ENCODE measurements at regions not wholly inside any gene's neighbourhood (a gene's known extent, or its start where the extent isn't known, plus 50 kb on each side); places are given as distances from the start of the nearest gene placed in this dataset.

DNA sequence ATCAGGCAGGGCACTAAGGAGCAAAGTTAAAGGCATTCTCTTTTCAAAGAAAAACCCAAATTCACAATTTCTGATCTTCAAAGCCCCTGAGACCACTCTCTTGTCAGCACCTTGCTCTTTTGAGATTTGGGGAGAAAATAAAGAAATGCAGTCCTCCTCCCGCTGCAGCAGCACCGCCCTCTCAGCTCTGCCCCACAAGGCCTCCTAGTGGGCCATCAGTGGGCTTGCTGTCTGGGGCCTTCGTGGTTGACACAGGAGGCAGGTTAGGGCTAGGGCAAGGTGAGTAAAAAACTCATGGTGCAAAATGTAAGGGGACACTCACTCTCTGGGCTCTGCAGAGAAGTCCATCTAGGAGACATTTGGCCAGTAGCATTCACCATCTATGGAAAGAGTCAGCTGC, 67.4 kb upstream of the CTTNBP2NL start:
- Histone ChIP-seq H3K27ac (ENCODE audit: insufficient read depth, low read length) (no peak overlapping the region), H3K4me2 (ENCODE audit: extremely low read depth, insufficient read depth, low read length) (no peak overlapping the region), H3K4me1 (ENCODE audit: control insufficient read depth, extremely low read depth, insufficient read depth, low read length) (no peaks in the 10 kb centered on the region), H3K27me3 (ENCODE audit: control insufficient read depth, insufficient read depth, low read length) (peaks cover 17% of the 10 kb centered on the region), H3K9ac (ENCODE audit: insufficient read depth, low read length) (no peak overlapping the region), H3K9me3 (ENCODE audit: control insufficient read depth, insufficient read depth, low read depth, low read length) (no peaks in the 10 kb centered on the region), H2AFZ (ENCODE audit: low read length) (no peak overlapping the region), H3K79me2 (ENCODE audit: control insufficient read depth, insufficient read depth, low read length) (no peaks in the 10 kb centered on the region), H4K20me1 (ENCODE audit: control insufficient read depth, extremely low read depth, insufficient read depth, low read length) (no peaks in the 10 kb centered on the region), H3K36me3 (ENCODE audit: control insufficient read depth, insufficient read depth, low read length) (no peaks in the 10 kb centered on the region), H3K4me3 (replicated peaks in 1 of 4; ENCODE audit: control extremely low read depth in 1 of 4, insufficient read depth in 1 of 4, low read depth in 3 of 4, low read length in 4 of 4) (no peak overlapping the region)
- DNase-seq (ENCODE audit: low read depth in 2 of 2) = no peak
- no peak for TF ChIP-seq EZH2 (IDR thresholded peaks at IDR 0.05; ENCODE audit: low read length, missing control alignments)
- TF ChIP-seq, protein P1, sequence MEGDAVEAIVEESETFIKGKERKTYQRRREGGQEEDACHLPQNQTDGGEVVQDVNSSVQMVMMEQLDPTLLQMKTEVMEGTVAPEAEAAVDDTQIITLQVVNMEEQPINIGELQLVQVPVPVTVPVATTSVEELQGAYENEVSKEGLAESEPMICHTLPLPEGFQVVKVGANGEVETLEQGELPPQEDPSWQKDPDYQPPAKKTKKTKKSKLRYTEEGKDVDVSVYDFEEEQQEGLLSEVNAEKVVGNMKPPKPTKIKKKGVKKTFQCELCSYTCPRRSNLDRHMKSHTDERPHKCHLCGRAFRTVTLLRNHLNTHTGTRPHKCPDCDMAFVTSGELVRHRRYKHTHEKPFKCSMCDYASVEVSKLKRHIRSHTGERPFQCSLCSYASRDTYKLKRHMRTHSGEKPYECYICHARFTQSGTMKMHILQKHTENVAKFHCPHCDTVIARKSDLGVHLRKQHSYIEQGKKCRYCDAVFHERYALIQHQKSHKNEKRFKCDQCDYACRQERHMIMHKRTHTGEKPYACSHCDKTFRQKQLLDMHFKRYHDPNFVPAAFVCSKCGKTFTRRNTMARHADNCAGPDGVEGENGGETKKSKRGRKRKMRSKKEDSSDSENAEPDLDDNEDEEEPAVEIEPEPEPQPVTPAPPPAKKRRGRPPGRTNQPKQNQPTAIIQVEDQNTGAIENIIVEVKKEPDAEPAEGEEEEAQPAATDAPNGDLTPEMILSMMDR (conservative IDR thresholded peaks at IDR 0.05 in 1 of 2, IDR thresholded peaks at IDR 0.05 in 1 of 2; ENCODE audit: low read depth in 1 of 2, low read length in 2 of 2) = no peak

DNA sequence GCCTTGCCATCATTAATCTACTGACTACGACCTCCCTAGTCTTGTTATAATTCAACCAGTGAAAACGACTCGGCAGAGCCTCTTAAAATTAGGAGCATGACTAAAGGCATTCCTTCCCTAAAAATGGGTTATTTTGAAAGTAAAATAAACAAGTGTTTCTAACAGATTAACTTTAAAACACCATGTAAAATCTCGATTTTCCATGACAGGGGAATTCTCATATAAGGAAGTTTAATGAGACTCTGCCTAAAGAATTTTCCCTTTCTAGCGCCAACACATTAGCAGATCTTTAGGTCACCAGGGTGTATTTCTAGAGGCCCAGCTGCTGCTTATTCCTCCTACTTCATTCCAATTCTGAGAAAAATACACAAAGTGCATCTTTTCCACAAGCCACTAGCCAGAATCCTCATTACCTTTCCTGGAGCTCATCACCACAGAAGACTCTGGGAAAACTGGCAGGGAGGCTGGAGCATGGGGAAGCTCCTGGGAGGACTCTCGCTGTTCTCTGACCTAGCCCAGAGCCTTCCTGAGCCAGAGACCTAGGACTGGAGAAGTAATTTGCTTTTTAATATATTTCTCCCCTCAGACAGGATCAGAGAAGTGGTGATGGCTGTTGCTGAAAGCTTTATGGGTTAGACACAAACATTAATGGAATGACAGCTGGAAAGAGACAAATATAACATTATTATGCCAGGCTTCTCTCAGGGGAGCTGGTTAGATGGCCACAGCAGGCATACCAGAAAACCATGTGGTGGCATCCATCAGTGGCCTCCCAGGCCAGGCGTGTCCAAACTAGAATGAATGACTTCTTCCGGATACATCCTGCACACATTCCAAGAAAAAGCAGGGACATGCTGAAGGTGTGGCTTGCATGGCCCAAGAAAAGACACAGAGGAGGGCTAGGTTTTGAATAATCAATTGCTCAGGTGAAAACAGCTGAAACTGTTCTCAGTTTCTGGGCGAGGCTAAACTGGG, 63.6 kb upstream of the CTTNBP2NL start:
- no peak overlapping the region for H3K9ac ChIP-seq (ENCODE audit: insufficient read depth, low read length)
- DNase-seq (ENCODE audit: low read depth in 2 of 2) = no peak
- no peaks in the 10 kb centered on the region for H3K4me1 ChIP-seq (ENCODE audit: control insufficient read depth, extremely low read depth, insufficient read depth, low read length)
- no peak overlapping the region for H2AFZ ChIP-seq (ENCODE audit: low read length)
- no peaks in the 10 kb centered on the region for H3K9me3 ChIP-seq (ENCODE audit: control insufficient read depth, insufficient read depth, low read depth, low read length)
- H3K27me3 ChIP-seq (ENCODE audit: control insufficient read depth, insufficient read depth, low read length) = peaks cover 15% of the 10 kb centered on the region
- no peaks in the 10 kb centered on the region for H4K20me1 ChIP-seq (ENCODE audit: control insufficient read depth, extremely low read depth, insufficient read depth, low read length)
- H3K4me2 ChIP-seq (ENCODE audit: extremely low read depth, insufficient read depth, low read length) = no peak overlapping the region
- no peaks in the 10 kb centered on the region for H3K36me3 ChIP-seq (ENCODE audit: control insufficient read depth, insufficient read depth, low read length)
- H3K4me3 ChIP-seq (replicated peaks in 1 of 4; ENCODE audit: control extremely low read depth in 1 of 4, insufficient read depth in 1 of 4, low read depth in 3 of 4, low read length in 4 of 4) = no peak overlapping the region
- no peak overlapping the region for H3K27ac ChIP-seq (ENCODE audit: insufficient read depth, low read length)
- TF ChIP-seq EZH2 (IDR thresholded peaks at IDR 0.05; ENCODE audit: low read length, missing control alignments) = no peak
- TF ChIP-seq, protein P1 (conservative IDR thresholded peaks at IDR 0.05 in 1 of 2, IDR thresholded peaks at IDR 0.05 in 1 of 2; ENCODE audit: low read depth in 1 of 2, low read length in 2 of 2) = no peak
- no peaks in the 10 kb centered on the region for H3K79me2 ChIP-seq (ENCODE audit: control insufficient read depth, insufficient read depth, low read length)

- Histone ChIP-seq H3K9ac (ENCODE audit: insufficient read depth, low read length) (no peak overlapping the region), H3K79me2 (ENCODE audit: control insufficient read depth, insufficient read depth, low read length) (no peaks in the 10 kb centered on the region), H3K27ac (ENCODE audit: insufficient read depth, low read length) (no peak overlapping the region), H3K4me1 (ENCODE audit: control insufficient read depth, extremely low read depth, insufficient read depth, low read length) (no peaks in the 10 kb centered on the region), H4K20me1 (ENCODE audit: control insufficient read depth, extremely low read depth, insufficient read depth, low read length) (no peaks in the 10 kb centered on the region), H3K4me3 (replicated peaks in 1 of 4; ENCODE audit: control extremely low read depth in 1 of 4, insufficient read depth in 1 of 4, low read depth in 3 of 4, low read length in 4 of 4) (no peak overlapping the region), H3K4me2 (ENCODE audit: extremely low read depth, insufficient read depth, low read length) (no peak overlapping the region), H3K36me3 (ENCODE audit: control insufficient read depth, insufficient read depth, low read length) (no peaks in the 10 kb centered on the region), H3K27me3 (ENCODE audit: control insufficient read depth, insufficient read depth, low read length) (peaks cover 18% of the 10 kb centered on the region), H2AFZ (ENCODE audit: low read length) (no peak overlapping the region), H3K9me3 (ENCODE audit: control insufficient read depth, insufficient read depth, low read depth, low read length) (no peaks in the 10 kb centered on the region)
- TF ChIP-seq, protein P1 (conservative IDR thresholded peaks at IDR 0.05 in 1 of 2, IDR thresholded peaks at IDR 0.05 in 1 of 2; ENCODE audit: low read depth in 1 of 2, low read length in 2 of 2) = no peak
- TF ChIP-seq EZH2 (IDR thresholded peaks at IDR 0.05; ENCODE audit: low read length, missing control alignments) = no peak
- DNase-seq (ENCODE audit: low read depth in 2 of 2) = peak in 1 of 2 donors; percentile 24
These were observed 60.7 kb upstream of the CTTNBP2NL start for GRCh38 chr1:112335351-112335750.

All from fibroblast of lung (primary cell).